ENCODE measurements at regions not wholly inside any gene's neighbourhood (a gene's known extent, or its start where the extent isn't known, plus 50 kb on each side); places are given as distances from the start of the nearest gene placed in this dataset.

- no peak for TF ChIP-seq ZNF234 (CRISPR knock-in tag; conservative IDR thresholded peaks at IDR 0.05)
- TF ChIP-seq JUNB (CRISPR knock-in tag; IDR thresholded peaks at IDR 0.05; ENCODE audit: borderline replicate concordance), result no peak
- TF ChIP-seq ATF5 (CRISPR knock-in tag; IDR thresholded peaks at IDR 0.05; ENCODE audit: low read depth), result no peak; the same call in 1 of the 2 replicates
- no peak for TF ChIP-seq GMEB1 (CRISPR knock-in tag; IDR thresholded peaks at IDR 0.05; ENCODE audit: borderline replicate concordance)
- TF ChIP-seq ZNF747 (CRISPR knock-in tag; IDR thresholded peaks at IDR 0.05; ENCODE audit: borderline replicate concordance), result 0 out of 2 replicates have a peak, but pooled peaks have one; percentile 12
- no peak for TF ChIP-seq FOXC1 (CRISPR knock-in tag; IDR thresholded peaks at IDR 0.05; ENCODE audit: borderline replicate concordance)
- TF ChIP-seq CENPT (CRISPR knock-in tag; IDR thresholded peaks at IDR 0.05; ENCODE audit: low read depth), result no peak
- no peak for TF ChIP-seq PLSCR1 (CRISPR knock-in tag; IDR thresholded peaks at IDR 0.05; ENCODE audit: borderline replicate concordance)
- TF ChIP-seq ZNF333 (CRISPR knock-in tag; IDR thresholded peaks at IDR 0.05; ENCODE audit: borderline replicate concordance), result no peak; the same call in 1 of the 2 replicates
- TF ChIP-seq ZNF770 (CRISPR knock-in tag; IDR thresholded peaks at IDR 0.05), result peak; percentile 18; the same call in 1 of the 2 replicates
- TF ChIP-seq ASH2L (IDR thresholded peaks at IDR 0.05; ENCODE audit: insufficient read length, low read depth, low read length), result no peak
- no peak for TF ChIP-seq MXD1 (CRISPR knock-in tag; IDR thresholded peaks at IDR 0.05)
- TF ChIP-seq SUZ12 (IDR thresholded peaks at IDR 0.05; ENCODE audit: low read depth, low read length), result no peak
- no peak; the same call in 1 of the 2 replicates for TF ChIP-seq ZNF580 (CRISPR knock-in tag; IDR thresholded peaks at IDR 0.05; ENCODE audit: borderline replicate concordance, low read depth)
- no peak for TF ChIP-seq ZNF780A (CRISPR knock-in tag; IDR thresholded peaks at IDR 0.05)
- TF ChIP-seq ZNF276 (CRISPR knock-in tag; IDR thresholded peaks at IDR 0.05; ENCODE audit: low read depth), result no peak
These were observed 131.1 kb downstream of the VEGFA start (continued) for GRCh38 chr6:43900916-43901732.
